Stimulated activated naive CD8-positive, alpha-beta T cell treated with anti-CD3 and anti-CD28 coated beads, Interleukin-15, Interleukin-2, amounts not matched to agents 100 ng/mL and 50 ng/mL, for 24 hours (primary cell): ENCODE measurements at regions not wholly inside any gene's neighbourhood (a gene's known extent, or its start where the extent isn't known, plus 50 kb on each side); places are given as distances from the start of the nearest gene placed in this dataset.
A peak's percentile ranks its signal among the peaks of the same experiment; 100 is the strongest.

Source experiments
- H3K27ac Mint-ChIP-seq: one replicate; pipeline ENCODE4 v1.8.0; 2021; ENCODE audit warnings: mild to moderate bottlenecking, mixed read lengths
- H3K27me3 Mint-ChIP-seq: one replicate; pipeline ENCODE4 v1.8.0; 2021; ENCODE audit warnings: mixed read lengths
- H3K36me3 Mint-ChIP-seq: one replicate; pipeline ENCODE4 v1.8.0; 2021; ENCODE audit warnings: low read depth, mixed read lengths
- H3K4me1 Mint-ChIP-seq: one replicate; pipeline ENCODE4 v1.8.0; 2021; ENCODE audit warnings: low read depth, mixed read lengths
- H3K4me3 Mint-ChIP-seq: one replicate; pipeline ENCODE4 v1.8.0; 2021; ENCODE audit warnings: mild to moderate bottlenecking, mixed read lengths
- H3K9me3 Mint-ChIP-seq: one replicate; pipeline ENCODE4 v1.8.0; 2021; ENCODE audit warnings: mixed read lengths

GRCh38 chr1:198906739-198907422 is 268.0 kb downstream of the PTPRC start:
- H3K36me3 Mint-ChIP-seq: peaks cover 10% of the 10 kb centered on the region
- no peaks in the 10 kb centered on the region for H3K9me3 Mint-ChIP-seq
- H3K4me3 Mint-ChIP-seq: peak overlapping the region; percentile 64
- H3K27ac Mint-ChIP-seq: peak overlapping the region; percentile 69
- peaks cover 51% of the 10 kb centered on the region for H3K4me1 Mint-ChIP-seq
- H3K27me3 Mint-ChIP-seq: no peaks in the 10 kb centered on the region

GRCh38 chr1:198907423-198907746 is 268.5 kb downstream of the PTPRC start:
- Mint-ChIP-seq H3K4me3 (peak overlapping the region; percentile 64), H3K36me3 (peaks cover 14% of the 10 kb centered on the region), H3K9me3 (peaks cover 4% of the 10 kb centered on the region), H3K27ac (peak overlapping the region; percentile 69), H3K27me3 (no peaks in the 10 kb centered on the region), H3K4me1 (peaks cover 54% of the 10 kb centered on the region)

- H3K36me3 Mint-ChIP-seq: peaks cover 10% of the 10 kb centered on the region
These were observed 270.2 kb downstream of the PTPRC start for GRCh38 chr1:198908995-198909394.

GRCh38 chr1:198909973-198910372 is 271.1 kb downstream of the PTPRC start:
- Mint-ChIP-seq H3K4me3 (peak overlapping the region; percentile 11), H3K27ac (peak overlapping the region; percentile 47), H3K4me1 (peaks cover 43% of the 10 kb centered on the region), H3K9me3 (peaks cover 4% of the 10 kb centered on the region), H3K27me3 (no peaks in the 10 kb centered on the region), H3K36me3 (peaks cover 10% of the 10 kb centered on the region)

More at GRCh38 chr1:198908995-198909394, 270.2 kb downstream of the PTPRC start:
- Mint-ChIP-seq H3K27ac (no peak overlapping the region), H3K4me1 (peaks cover 47% of the 10 kb centered on the region), H3K4me3 (no peak overlapping the region), H3K27me3 (no peaks in the 10 kb centered on the region), H3K9me3 (peaks cover 4% of the 10 kb centered on the region)

GRCh38 chr1:198910816-198911215 is 272.0 kb downstream of the PTPRC start:
- H3K27ac Mint-ChIP-seq: no peak overlapping the region
- H3K4me1 Mint-ChIP-seq: peaks cover 46% of the 10 kb centered on the region
- no peak overlapping the region for H3K4me3 Mint-ChIP-seq
- H3K36me3 Mint-ChIP-seq: peaks cover 12% of the 10 kb centered on the region
- peaks cover 4% of the 10 kb centered on the region for H3K9me3 Mint-ChIP-seq
- H3K27me3 Mint-ChIP-seq: no peaks in the 10 kb centered on the region

GRCh38 chr1:198912046-198912445 is 273.2 kb downstream of the PTPRC start:
- Mint-ChIP-seq H3K27ac (no peak overlapping the region), H3K4me3 (no peak overlapping the region), H3K4me1 (peaks cover 50% of the 10 kb centered on the region), H3K9me3 (peaks cover 4% of the 10 kb centered on the region), H3K36me3 (peaks cover 13% of the 10 kb centered on the region), H3K27me3 (no peaks in the 10 kb centered on the region)

GRCh38 chr1:198913667-198914066 is 274.8 kb downstream of the PTPRC start:
- Mint-ChIP-seq H3K36me3 (peaks cover 17% of the 10 kb centered on the region), H3K27ac (no peak overlapping the region), H3K4me1 (peaks cover 58% of the 10 kb centered on the region), H3K9me3 (peaks cover 4% of the 10 kb centered on the region), H3K4me3 (no peak overlapping the region), H3K27me3 (no peaks in the 10 kb centered on the region)

GRCh38 chr1:198915327-198916231 is 276.7 kb downstream of the PTPRC start:
- Mint-ChIP-seq H3K36me3 (peaks cover 17% of the 10 kb centered on the region), H3K27ac (no peak overlapping the region), H3K4me1 (peaks cover 65% of the 10 kb centered on the region)

GRCh38 chr1:198917226-198917625 is 278.4 kb downstream of the PTPRC start:
- Mint-ChIP-seq H3K36me3 (peaks cover 14% of the 10 kb centered on the region), H3K27ac (no peak overlapping the region), H3K4me1 (peaks cover 66% of the 10 kb centered on the region), H3K27me3 (no peaks in the 10 kb centered on the region), H3K4me3 (no peak overlapping the region), H3K9me3 (peaks cover 1% of the 10 kb centered on the region)

More at GRCh38 chr1:198915327-198916231, 276.7 kb downstream of the PTPRC start:
- Mint-ChIP-seq H3K4me3 (no peak overlapping the region), H3K9me3 (peaks cover 4% of the 10 kb centered on the region), H3K27me3 (no peaks in the 10 kb centered on the region)

GRCh38 chr1:198918920-198919319 is 280.1 kb downstream of the PTPRC start:
- H3K27me3 Mint-ChIP-seq: no peaks in the 10 kb centered on the region
- peak overlapping the region; percentile 6 for H3K4me3 Mint-ChIP-seq
- peak overlapping the region; percentile 32 for H3K27ac Mint-ChIP-seq
- no peaks in the 10 kb centered on the region for H3K9me3 Mint-ChIP-seq
- H3K36me3 Mint-ChIP-seq: peaks cover 13% of the 10 kb centered on the region
- H3K4me1 Mint-ChIP-seq: peaks cover 77% of the 10 kb centered on the region

GRCh38 chr1:198919667-198920398 is 281.0 kb downstream of the PTPRC start:
- Mint-ChIP-seq H3K9me3 (no peaks in the 10 kb centered on the region), H3K27ac (peak overlapping the region; percentile 92), H3K4me3 (peak overlapping the region; percentile 74), H3K27me3 (no peaks in the 10 kb centered on the region), H3K4me1 (peaks cover 84% of the 10 kb centered on the region), H3K36me3 (peaks cover 13% of the 10 kb centered on the region)

GRCh38 chr1:198922638-198923430 is 284.0 kb downstream of the PTPRC start:
- Mint-ChIP-seq H3K4me1 (peaks cover 86% of the 10 kb centered on the region), H3K27ac (peak overlapping the region; percentile 83), H3K36me3 (peaks cover 10% of the 10 kb centered on the region), H3K9me3 (no peaks in the 10 kb centered on the region), H3K4me3 (peak overlapping the region; percentile 43), H3K27me3 (no peaks in the 10 kb centered on the region)

- Mint-ChIP-seq H3K4me1 (peaks cover 77% of the 10 kb centered on the region), H3K4me3 (no peak overlapping the region), H3K27ac (peak overlapping the region; percentile 61), H3K9me3 (no peaks in the 10 kb centered on the region), H3K27me3 (no peaks in the 10 kb centered on the region), H3K36me3 (peaks cover 7% of the 10 kb centered on the region)
These were observed 285.2 kb downstream of the PTPRC start for GRCh38 chr1:198923993-198924392.

- H3K36me3 Mint-ChIP-seq: peaks cover 4% of the 10 kb centered on the region
- H3K27ac Mint-ChIP-seq: no peak overlapping the region
- H3K4me1 Mint-ChIP-seq: peaks cover 76% of the 10 kb centered on the region
- H3K9me3 Mint-ChIP-seq: no peaks in the 10 kb centered on the region
- no peak overlapping the region for H3K4me3 Mint-ChIP-seq
- H3K27me3 Mint-ChIP-seq: no peaks in the 10 kb centered on the region
These were observed 286.7 kb downstream of the PTPRC start for GRCh38 chr1:198925567-198925966.
